SK-N-MC (cell line): ENCODE measurements at regions not wholly inside any gene's neighbourhood (a gene's known extent, or its start where the extent isn't known, plus 50 kb on each side); places are given as distances from the start of the nearest gene placed in this dataset.
"Not testable (repeated sequence)": the region's sequence is repeated elsewhere in the genome, so short reads cannot be mapped to it uniquely, and the experiment has no call there.

Source experiments
- DNase-seq: peaks from one replicate; pipeline ENCODE4 v3.0.0-alpha.2; 2011; ENCODE audit warnings: low read depth, low spot score
- H3K27ac ChIP-seq: fragments of 200-600 bp; sonication (generic); 2 replicates; pipeline ENCODE4 v1.5.1; 2016; ENCODE audit warnings: mixed run types
- H3K36me3 ChIP-seq: fragments of 200-600 bp; sonication (generic); 2 replicates; pipeline ENCODE4 v1.6.1; 2017; ENCODE audit warnings: antibody characterized with exemption, low read length, mixed read lengths; ENCODE audit not compliant: insufficient read depth
- H3K4me3 ChIP-seq: fragments of 200-600 bp; sonication (generic); 2 replicates; pipeline ENCODE4 v1.5.1; 2016
- H3K9ac ChIP-seq: fragments of 200-600 bp; sonication (generic); 2 replicates; pipeline ENCODE4 v1.8.0; 2017; ENCODE audit warnings: mixed run types, mixed read lengths; ENCODE audit not compliant: insufficient read length
- H3K9me3 ChIP-seq: fragments of 200-600 bp; sonication (generic); 2 replicates; pipeline ENCODE4 v1.6.1; 2017; ENCODE audit warnings: low read depth, mild to moderate bottlenecking, antibody characterized with exemption, low read length, moderate library complexity, mixed read lengths
- EZH2 ChIP-seq: fragments of 200-600 bp; sonication (generic); IDR thresholded peaks from one replicate; pipeline ENCODE4 v1.6.1; 2017; ENCODE audit warnings: antibody characterized with exemption
- FOXP2 ChIP-seq: optimal IDR thresholded peaks from 2 replicates; pipeline ENCODE3; 2011; ENCODE audit warnings: mild to moderate bottlenecking, moderate library complexity; ENCODE audit not compliant: insufficient read depth; ENCODE audit errors: extremely low read length, control extremely low read depth
- POLR2AphosphoS5 ChIP-seq: IDR thresholded peaks from 2 replicates; pipeline ENCODE4 v1.6.1; 2012; ENCODE audit warnings: mild to moderate bottlenecking, low read depth, low read length, borderline replicate concordance

DNA sequence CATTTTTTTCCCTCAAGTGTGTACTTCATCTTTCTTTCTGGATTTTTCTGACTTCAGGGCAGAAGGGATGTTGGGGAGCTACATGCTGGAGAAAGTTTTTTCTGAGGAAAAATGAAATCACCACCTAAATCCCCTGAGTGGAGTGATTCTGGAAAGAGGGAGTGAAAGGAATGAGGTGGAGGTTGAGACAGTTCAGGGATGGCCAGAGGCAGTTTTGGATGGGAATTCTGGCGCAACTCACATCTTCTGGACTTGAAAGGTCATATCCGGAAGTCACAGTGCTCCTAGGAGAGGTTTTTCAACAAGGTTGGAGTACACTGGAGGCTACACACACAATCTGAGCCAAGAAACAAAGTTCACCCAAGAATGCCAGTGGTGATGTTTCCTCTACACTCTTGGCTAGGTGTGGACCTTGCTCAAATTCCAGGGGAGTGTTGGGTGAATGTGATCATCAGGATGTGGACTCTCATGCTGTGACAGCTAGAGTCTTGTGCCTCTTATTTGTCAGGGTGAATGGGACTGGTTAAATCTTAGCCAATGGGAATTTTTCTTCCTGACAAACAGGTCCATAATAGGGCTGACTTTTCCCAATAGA, 161.5 kb downstream of the HLX start:
- no peak for TF ChIP-seq EZH2
- no peak for TF ChIP-seq FOXP2
- no peak for TF ChIP-seq POLR2AphosphoS5
- Histone ChIP-seq H3K27ac (no peak overlapping the region), H3K4me3 (no peak overlapping the region), H3K9ac (no peak overlapping the region), H3K9me3 (no peaks in the 10 kb centered on the region), H3K36me3 (no peaks in the 10 kb centered on the region)
- DNase-seq = no peak

DNA sequence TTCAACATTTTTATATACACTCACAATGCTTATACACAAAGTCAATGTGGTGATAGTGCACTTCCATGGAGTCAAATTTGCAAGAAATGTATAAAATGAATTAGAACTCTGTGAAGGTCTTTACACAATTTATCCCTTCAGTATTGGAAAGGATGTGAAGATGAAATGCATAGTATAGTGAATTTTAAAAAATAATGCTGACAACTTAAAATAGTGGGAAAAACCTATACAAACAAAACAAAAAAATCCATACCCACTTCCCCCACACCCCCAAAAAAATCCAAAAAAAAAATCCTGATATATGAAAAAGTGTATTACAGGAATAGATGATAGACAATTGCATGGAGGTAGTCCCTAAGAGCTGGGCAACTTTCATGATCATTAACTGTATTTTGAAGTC, 165.3 kb downstream of the HLX start:
- TF ChIP-seq FOXP2 (no peak), EZH2 (no peak), POLR2AphosphoS5 (no peak)
- Histone ChIP-seq H3K4me3 (no peak overlapping the region), H3K27ac (no peak overlapping the region), H3K9ac (no peak overlapping the region), H3K36me3 (no peaks in the 10 kb centered on the region), H3K9me3 (no peaks in the 10 kb centered on the region)
- DNase-seq = no peak

GRCh38 chr1:221045151-221045550, 165.9 kb downstream of the HLX start:
- no peak for DNase-seq
- Histone ChIP-seq H3K36me3 (no peaks in the 10 kb centered on the region), H3K4me3 (no peak overlapping the region), H3K9me3 (no peaks in the 10 kb centered on the region), H3K27ac (no peak overlapping the region), H3K9ac (no peak overlapping the region)
- TF ChIP-seq EZH2 = no peak
- no peak for TF ChIP-seq POLR2AphosphoS5

DNA sequence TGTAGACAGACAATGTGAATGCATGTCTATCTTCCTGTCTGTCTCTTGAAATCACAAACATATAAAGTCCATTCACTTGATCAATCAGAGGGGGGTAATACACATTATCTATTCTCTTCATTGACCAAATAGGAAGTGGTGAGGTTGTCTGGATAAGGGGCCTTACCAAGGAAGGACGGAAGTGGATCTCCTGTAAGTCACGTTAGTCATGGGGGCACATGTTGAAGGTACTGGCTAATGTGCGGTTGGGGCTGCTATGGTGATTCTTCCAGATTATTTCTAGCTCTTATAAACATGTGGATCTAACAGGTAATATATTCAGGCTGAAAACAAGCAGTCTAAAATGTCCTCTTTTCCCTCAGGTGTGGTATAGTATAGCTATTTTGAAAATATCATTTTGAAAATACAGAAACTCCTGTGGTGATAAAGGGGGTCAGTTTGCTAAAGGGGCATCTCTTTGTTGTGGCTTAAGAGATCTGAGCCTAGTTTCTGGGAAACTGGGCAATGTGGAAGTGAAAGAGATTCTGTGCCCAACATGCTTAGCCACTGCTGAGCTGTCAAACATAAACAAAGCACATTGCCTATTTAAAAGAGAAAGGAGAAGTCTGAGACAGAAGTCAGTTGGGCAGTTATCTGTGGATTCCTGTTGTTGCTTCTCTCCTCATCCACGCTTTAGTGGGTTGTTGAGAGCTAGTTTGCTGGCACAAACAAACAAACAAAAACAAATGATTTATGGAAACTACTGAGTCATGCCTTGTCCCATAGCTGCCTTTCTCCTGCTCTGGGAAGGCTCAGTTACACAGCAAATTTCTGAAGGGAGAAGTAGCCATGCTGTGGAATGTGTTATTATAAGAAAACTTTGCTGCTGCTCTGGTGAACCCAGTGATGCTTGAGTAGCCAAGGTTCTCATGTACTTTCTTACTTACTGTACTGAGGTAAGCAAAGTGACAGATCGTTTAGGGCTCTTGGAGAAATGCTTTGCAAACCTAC, 166.9 kb downstream of the HLX start:
- no peak overlapping the region for H3K9ac ChIP-seq
- H3K27ac ChIP-seq = no peak overlapping the region
- no peak for DNase-seq
- no peaks in the 10 kb centered on the region for H3K9me3 ChIP-seq
- no peak overlapping the region for H3K4me3 ChIP-seq
- no peak for TF ChIP-seq EZH2
- TF ChIP-seq POLR2AphosphoS5 = no peak
- no peak for TF ChIP-seq FOXP2
- no peaks in the 10 kb centered on the region for H3K36me3 ChIP-seq

GRCh38 chr1:221051391-221051790, 172.1 kb downstream of the HLX start:
- not testable (repeated sequence) for H3K9me3 ChIP-seq, H3K9ac ChIP-seq

DNA sequence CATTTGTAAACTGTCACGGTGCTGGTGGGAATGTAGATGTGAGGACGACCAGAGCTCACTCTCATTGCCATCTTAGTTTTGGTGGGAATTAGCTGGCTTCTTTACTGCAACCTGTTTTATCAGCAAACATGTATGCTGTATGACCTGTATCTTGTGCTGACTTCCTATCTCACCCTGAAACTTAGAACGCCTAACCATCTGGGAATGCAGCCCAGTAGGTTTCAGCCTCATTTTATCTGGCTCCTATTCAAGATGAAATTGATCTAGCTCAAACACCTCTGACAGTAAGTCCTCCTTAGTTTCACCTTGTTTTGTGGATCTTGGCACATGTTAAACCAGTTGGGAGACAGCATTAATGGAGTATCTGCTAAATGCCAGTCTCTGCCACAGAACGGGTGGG, 174.6 kb downstream of the HLX start:
- no peaks in the 10 kb centered on the region for H3K36me3 ChIP-seq
- no peak overlapping the region for H3K27ac ChIP-seq
- no peaks in the 10 kb centered on the region for H3K9me3 ChIP-seq
- no peak for DNase-seq
- H3K9ac ChIP-seq = no peak overlapping the region
- TF ChIP-seq POLR2AphosphoS5 = no peak
- no peak for TF ChIP-seq FOXP2
- no peak for TF ChIP-seq EZH2
- H3K4me3 ChIP-seq = no peak overlapping the region

More at GRCh38 chr1:221051391-221051790, 172.1 kb downstream of the HLX start:
- H3K4me3 ChIP-seq, DNase-seq, H3K36me3 ChIP-seq, H3K27ac ChIP-seq: not testable (repeated sequence)

DNA sequence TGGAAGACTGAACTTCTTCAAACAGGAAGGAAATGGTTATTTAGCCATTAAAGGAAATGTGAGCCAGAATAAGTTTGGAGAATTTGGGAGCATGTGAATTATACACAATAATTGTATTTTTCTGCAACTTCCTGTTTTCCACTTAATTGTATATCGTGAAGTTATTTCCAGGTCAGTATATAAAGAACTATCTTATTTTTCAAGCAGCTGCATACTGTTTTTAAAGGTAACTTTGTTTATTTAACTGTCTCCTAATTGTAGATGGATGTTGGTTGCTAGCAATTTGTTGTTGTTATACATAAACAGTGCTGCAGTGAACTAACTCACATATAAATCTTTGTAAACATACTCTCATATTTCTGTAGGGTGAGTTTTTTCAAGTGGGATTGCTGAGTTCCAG, 180.3 kb downstream of the HLX start:
- Histone ChIP-seq H3K9me3 (no peaks in the 10 kb centered on the region), H3K9ac (no peak overlapping the region), H3K4me3 (no peak overlapping the region), H3K27ac (no peak overlapping the region), H3K36me3 (no peaks in the 10 kb centered on the region)
- no peak for DNase-seq
- TF ChIP-seq POLR2AphosphoS5 (no peak), EZH2 (no peak), FOXP2 (no peak)

DNA sequence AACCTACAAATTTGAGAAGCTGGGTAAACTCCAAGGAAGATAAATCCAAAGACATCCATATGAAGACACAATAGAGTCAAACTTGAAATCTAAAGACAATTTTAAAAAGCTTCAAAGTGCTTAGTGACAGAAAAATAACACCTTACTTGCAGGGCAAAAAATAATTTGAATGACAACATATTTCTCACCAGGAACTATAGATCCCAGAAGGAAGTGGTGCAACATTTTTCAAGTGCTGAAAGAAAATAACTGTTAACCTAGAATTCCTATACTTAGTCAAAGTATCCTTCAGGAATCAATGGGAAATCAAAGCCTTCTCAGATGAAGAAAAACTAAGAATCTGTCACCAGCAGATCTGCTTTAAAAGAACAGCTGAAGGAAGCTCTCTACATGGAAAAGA, 184.4 kb downstream of the HLX start:
- Histone ChIP-seq H3K9me3 (no peaks in the 10 kb centered on the region), H3K9ac (no peak overlapping the region), H3K27ac (no peak overlapping the region), H3K4me3 (no peak overlapping the region), H3K36me3 (no peaks in the 10 kb centered on the region)
- DNase-seq = no peak
- no peak for TF ChIP-seq FOXP2
- TF ChIP-seq EZH2 = no peak
- no peak for TF ChIP-seq POLR2AphosphoS5
